Astrocyte (in vitro differentiated cells and primary cell): ENCODE measurements at regions not wholly inside any gene's neighbourhood (a gene's known extent, or its start where the extent isn't known, plus 50 kb on each side); places are given as distances from the start of the nearest gene placed in this dataset.

ENCODE experiments used
- CTCF ChIP-seq: IDR thresholded peaks from 2 replicates; pipeline ENCODE4 v1.5.1; 2011; ENCODE audit warnings: low read depth, mild to moderate bottlenecking, inconsistent platforms, low read length, moderate library complexity; ENCODE audit not compliant: insufficient read depth
- EZH2 ChIP-seq: IDR thresholded peaks from 2 replicates; pipeline ENCODE4 v1.6.1; 2012; ENCODE audit warnings: mild to moderate bottlenecking, low read length, inconsistent platforms; ENCODE audit not compliant: insufficient read depth

- no peak for TF ChIP-seq EZH2
- TF ChIP-seq CTCF: no peak
These were observed 122.8 kb downstream of the KDM5D start for GRCh38 chrY:19621756-19622155.
